Mesothelial cell of epicardium (in vitro differentiated cells): ENCODE measurements at regions not wholly inside any gene's neighbourhood (a gene's known extent, or its start where the extent isn't known, plus 50 kb on each side); places are given as distances from the start of the nearest gene placed in this dataset.
"Not testable (repeated sequence)": the region's sequence is repeated elsewhere in the genome, so short reads cannot be mapped to it uniquely, and the experiment has no call there.

Experiments used
- DNase-seq, 2 experiments: peaks; one replicate each; pipeline ENCODE4 v3.0.0; 2021; ENCODE audit warnings: low spot score in 2 of 2; ENCODE audit not compliant: unreplicated experiment in 2 of 2
- H3K27ac Mint-ChIP-seq: 2 replicates; pipeline ENCODE4 v1.8.0; 2021; ENCODE audit warnings: mixed read lengths
- H3K27me3 Mint-ChIP-seq: 2 replicates; pipeline ENCODE4 v1.8.0; 2021; ENCODE audit warnings: low read depth, mixed read lengths
- H3K36me3 Mint-ChIP-seq: 2 replicates; pipeline ENCODE4 v1.8.0; 2021; ENCODE audit warnings: mixed read lengths
- H3K4me1 Mint-ChIP-seq: 2 replicates; pipeline ENCODE4 v1.8.0; 2021; ENCODE audit warnings: mixed read lengths
- H3K4me3 Mint-ChIP-seq: 2 replicates; pipeline ENCODE4 v1.8.0; 2021; ENCODE audit warnings: mild to moderate bottlenecking, moderate library complexity, mixed read lengths
- H3K9me3 Mint-ChIP-seq: 2 replicates; pipeline ENCODE4 v1.8.0; 2021; ENCODE audit warnings: mixed read lengths
- CTCF ChIP-seq: fragments of 200-600 bp; sonication (generic); IDR thresholded peaks from one replicate; pipeline ENCODE4 v1.5.0; 2021; ENCODE audit warnings: antibody characterized with exemption; ENCODE audit not compliant: unreplicated experiment

- DNase-seq, result no peak
- no peaks in the 10 kb centered on the region for H3K36me3 Mint-ChIP-seq
- H3K9me3 Mint-ChIP-seq, result no peaks in the 10 kb centered on the region
- H3K27ac Mint-ChIP-seq, result no peak overlapping the region
- H3K4me1 Mint-ChIP-seq, result peaks cover 4% of the 10 kb centered on the region
- no peaks in the 10 kb centered on the region for H3K27me3 Mint-ChIP-seq
- no peak overlapping the region for H3K4me3 Mint-ChIP-seq
- no peak for TF ChIP-seq CTCF
Measured at GRCh38 chr12:96121271-96121711, 72.9 kb upstream of the ELK3 start.

GRCh38 chr12:96128292-96128691, 65.9 kb upstream of the ELK3 start:
- H3K27ac Mint-ChIP-seq, H3K36me3 Mint-ChIP-seq, DNase-seq, H3K4me1 Mint-ChIP-seq, H3K9me3 Mint-ChIP-seq, H3K27me3 Mint-ChIP-seq, H3K4me3 Mint-ChIP-seq: not testable (repeated sequence)

DNA sequence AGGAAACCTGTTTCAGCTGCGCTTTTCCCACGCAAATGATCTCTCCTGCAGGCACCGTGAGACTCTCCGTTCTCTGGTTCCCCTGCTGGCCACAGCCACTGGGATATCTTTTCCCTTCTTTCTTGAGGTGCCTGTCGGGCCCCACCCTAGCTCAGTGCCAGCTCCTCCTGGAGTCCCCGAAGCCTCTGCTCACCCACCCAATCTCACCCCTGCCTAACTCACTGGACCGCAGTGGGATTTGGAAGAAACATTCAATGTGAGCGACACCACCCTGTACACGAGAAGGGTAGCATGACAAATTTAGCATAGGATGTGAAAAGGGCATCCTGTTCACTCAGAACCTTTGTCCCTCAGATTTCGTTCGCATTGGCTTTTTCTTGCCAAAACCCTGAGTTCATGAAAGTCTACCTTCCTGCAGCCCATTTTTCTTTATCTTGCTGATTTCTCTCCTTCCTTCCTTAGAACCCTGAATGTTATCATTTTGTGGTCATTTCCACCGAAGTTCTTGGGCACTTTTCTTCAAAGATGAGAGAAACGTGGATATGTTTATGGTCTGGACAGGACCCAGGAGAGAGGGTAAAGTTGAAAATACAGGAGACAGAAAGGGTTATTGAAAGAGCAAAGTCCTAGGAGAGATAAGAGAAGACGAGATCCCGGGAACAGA, 63.6 kb upstream of the ELK3 start:
- no peak for TF ChIP-seq CTCF
- Mint-ChIP-seq H3K4me1 (peaks cover 4% of the 10 kb centered on the region), H3K36me3 (no peaks in the 10 kb centered on the region), H3K27me3 (peaks cover 3% of the 10 kb centered on the region), H3K9me3 (no peaks in the 10 kb centered on the region), H3K4me3 (no peak overlapping the region), H3K27ac (no peak overlapping the region)
- DNase-seq, result no peak

GRCh38 chr12:96131230-96131788, 62.9 kb upstream of the ELK3 start:
- H3K36me3 Mint-ChIP-seq, result no peaks in the 10 kb centered on the region

DNA sequence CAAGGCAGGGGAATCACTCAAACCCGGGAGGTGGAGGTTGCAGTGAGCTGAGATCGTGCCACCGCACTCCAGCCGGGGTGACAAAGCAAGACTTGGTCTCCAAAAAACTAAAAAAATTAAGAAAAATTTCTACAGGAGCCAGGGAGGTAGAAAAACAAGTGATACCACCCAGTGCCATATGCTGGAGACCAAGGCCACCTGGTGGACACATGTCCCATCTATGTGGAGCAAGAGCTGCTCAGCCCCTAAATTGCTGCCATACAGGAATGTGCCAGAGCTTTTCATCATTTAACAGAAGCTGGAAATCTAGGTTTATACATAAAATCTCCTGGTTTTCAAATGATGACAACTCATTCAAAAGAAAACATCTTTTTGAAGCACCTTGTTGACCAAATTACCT, 61.4 kb upstream of the ELK3 start:
- no peaks in the 10 kb centered on the region for H3K36me3 Mint-ChIP-seq
- peaks cover 3% of the 10 kb centered on the region for H3K27me3 Mint-ChIP-seq
- H3K27ac Mint-ChIP-seq, result no peak overlapping the region
- H3K4me3 Mint-ChIP-seq, result no peak overlapping the region
- no peak for DNase-seq
- H3K4me1 Mint-ChIP-seq, result peaks cover 9% of the 10 kb centered on the region
- TF ChIP-seq CTCF, result no peak
- H3K9me3 Mint-ChIP-seq, result peaks cover 2% of the 10 kb centered on the region

More at GRCh38 chr12:96131230-96131788, 62.9 kb upstream of the ELK3 start:
- Mint-ChIP-seq H3K27ac (no peak overlapping the region), H3K4me3 (no peak overlapping the region), H3K4me1 (peaks cover 5% of the 10 kb centered on the region), H3K9me3 (peaks cover 2% of the 10 kb centered on the region), H3K27me3 (peaks cover 3% of the 10 kb centered on the region)
- DNase-seq, result no peak
- no peak for TF ChIP-seq CTCF

- H3K4me3 Mint-ChIP-seq, result no peak overlapping the region
- no peak overlapping the region for H3K27ac Mint-ChIP-seq
- no peak for TF ChIP-seq CTCF
- DNase-seq, result no peak
- no peaks in the 10 kb centered on the region for H3K36me3 Mint-ChIP-seq
- peaks cover 2% of the 10 kb centered on the region for H3K9me3 Mint-ChIP-seq
- peaks cover 3% of the 10 kb centered on the region for H3K27me3 Mint-ChIP-seq
- peaks cover 9% of the 10 kb centered on the region for H3K4me1 Mint-ChIP-seq
Measured at GRCh38 chr12:96134200-96134599, 60.0 kb upstream of the ELK3 start.
